ENCODE measurements at regions not wholly inside any gene's neighbourhood (a gene's known extent, or its start where the extent isn't known, plus 50 kb on each side); places are given as distances from the start of the nearest gene placed in this dataset.

GRCh38 chr13:89783221-89783755 lies 1564.2 kb upstream of the MIR17HG start:
- no peak for DNase-seq

DNA sequence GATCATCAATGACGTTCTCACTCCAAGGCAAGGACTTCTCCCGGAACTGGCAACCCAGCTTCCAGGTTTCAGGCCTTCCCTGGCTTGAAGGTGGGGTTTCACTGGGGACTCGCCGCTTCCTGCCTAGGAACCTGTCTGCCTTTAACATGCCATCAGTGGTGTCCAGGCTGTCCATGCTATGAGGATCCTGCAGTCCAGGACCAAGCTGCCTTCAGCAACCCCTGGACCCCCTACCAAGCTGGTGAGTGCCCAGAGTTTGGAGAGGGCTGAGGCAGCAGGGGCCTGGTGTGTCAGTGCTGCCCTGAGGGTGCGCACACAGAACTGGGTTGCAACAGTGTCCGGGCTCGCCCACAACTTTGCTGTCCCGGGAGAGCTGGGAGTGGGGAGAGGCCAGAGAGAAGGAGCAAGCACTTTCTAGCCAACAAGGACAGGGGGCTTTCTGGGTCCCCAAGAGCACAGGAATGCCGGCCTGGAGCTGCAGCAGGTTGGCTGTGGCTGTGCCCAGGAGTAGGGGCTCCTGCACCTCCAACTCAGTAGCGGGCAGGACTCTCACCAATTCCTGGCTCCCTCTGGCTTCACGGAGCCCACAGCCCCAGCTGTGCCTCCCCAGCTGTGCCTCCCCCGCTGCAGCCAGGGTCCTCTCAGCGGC lies 1563.2 kb upstream of the MIR17HG start:
- no peak for DNase-seq

DNA sequence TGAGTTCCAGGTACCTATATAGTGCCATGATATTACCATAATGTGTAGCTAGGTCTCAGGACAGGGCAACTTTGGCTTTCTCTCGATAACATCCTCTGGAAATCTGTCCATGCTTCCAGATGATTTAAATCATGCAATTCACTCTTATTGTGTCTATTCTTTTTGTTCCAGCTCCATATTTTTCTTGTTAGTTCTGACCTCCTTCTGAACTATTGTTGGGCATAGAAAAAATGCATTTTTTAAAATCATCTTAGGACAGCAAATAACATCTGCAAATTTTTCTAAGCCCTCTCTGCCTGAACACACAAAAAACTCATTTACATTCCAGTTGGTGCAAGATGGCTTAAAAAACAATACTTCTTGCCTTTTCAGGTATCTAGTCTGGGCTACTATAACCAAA lies 1561.0 kb upstream of the MIR17HG start:
- DNase-seq: no peak

- no peak for DNase-seq
Observed at GRCh38 chr13:89790696-89791095, 1556.8 kb upstream of the MIR17HG start.

DNA sequence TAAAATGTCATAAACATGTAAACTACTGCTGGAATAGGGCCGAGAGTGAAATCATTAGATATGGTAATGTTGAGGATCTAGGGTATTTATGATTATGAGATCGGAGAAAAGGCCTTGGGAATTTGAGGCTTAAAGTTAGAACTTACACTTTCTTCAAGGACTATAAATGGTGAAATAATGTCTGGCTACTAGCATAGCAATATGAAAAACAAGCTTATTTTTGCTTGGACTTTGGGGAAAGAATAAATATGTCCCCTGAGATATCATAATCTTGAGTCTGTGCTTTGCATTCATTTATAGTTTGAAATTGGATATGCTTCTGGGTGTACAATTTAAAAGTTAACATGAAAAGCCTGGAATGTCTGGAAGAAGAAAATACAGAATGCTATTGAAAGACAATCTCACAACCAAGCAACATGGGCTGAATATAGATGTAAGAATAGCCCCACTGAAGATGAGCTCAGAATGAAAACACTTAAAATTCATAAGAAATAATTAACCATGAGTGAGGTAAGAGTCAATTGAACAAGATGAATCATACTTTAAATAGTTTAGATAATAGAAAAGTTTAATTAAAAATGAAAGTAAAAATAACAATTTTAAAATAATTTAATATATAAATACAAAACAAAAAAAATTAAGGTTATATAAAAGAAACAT lies 1555.4 kb upstream of the MIR17HG start:
- no peak for DNase-seq

DNA sequence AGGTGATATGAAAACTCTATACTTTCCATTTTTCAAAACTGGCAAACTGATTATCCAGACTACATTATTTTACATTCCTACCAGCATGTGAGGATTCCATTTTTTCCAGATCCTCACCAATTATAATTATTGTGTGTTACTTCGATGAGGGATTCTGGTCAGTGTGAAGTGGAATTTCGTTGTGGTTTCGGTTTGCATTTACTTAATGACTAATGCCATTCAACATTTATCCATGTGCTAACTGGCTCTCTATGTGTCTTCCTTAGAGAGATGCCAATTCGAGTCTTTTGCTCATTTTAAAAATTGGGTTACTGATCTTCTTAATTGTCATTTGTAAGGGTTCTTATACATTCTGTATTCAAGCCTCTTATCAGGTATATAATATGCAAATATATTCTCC lies 1551.3 kb upstream of the MIR17HG start:
- peak; percentile 13 for DNase-seq

DNA sequence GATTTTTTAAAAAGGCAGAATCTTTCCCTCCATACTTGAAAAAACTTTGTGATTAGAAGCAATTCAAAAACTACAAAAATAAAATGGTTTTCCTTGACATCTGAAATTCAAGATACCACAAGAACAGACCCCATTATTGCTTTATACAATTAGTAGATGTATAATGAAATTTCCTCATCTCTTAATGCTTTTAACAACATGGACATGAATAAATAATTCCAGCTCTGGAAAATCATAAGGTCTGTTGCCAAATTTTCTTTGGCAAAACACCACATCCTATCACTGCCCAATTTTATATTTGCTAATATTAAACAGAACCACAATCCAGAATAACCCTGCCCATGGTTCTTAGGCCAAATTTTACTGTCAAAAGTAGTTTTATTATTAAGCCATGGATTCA lies 1543.6 kb upstream of the MIR17HG start:
- DNase-seq: no peak

GRCh38 chr13:89806594-89806993 lies 1540.9 kb upstream of the MIR17HG start:
- DNase-seq: no peak

- no peak for DNase-seq
Observed at GRCh38 chr13:89812856-89813255, 1534.6 kb upstream of the MIR17HG start.

GRCh38 chr13:89816404-89816803 lies 1531.1 kb upstream of the MIR17HG start:
- DNase-seq: no peak

GRCh38 chr13:89822467-89822866 lies 1525.0 kb upstream of the MIR17HG start:
- DNase-seq: no peak

GRCh38 chr13:89827552-89827951 lies 1519.9 kb upstream of the MIR17HG start:
- no peak for DNase-seq

- no peak for DNase-seq
Observed at GRCh38 chr13:89828506-89828905, 1519.0 kb upstream of the MIR17HG start.

GRCh38 chr13:89831157-89831556 lies 1516.3 kb upstream of the MIR17HG start:
- DNase-seq: no peak

DNA sequence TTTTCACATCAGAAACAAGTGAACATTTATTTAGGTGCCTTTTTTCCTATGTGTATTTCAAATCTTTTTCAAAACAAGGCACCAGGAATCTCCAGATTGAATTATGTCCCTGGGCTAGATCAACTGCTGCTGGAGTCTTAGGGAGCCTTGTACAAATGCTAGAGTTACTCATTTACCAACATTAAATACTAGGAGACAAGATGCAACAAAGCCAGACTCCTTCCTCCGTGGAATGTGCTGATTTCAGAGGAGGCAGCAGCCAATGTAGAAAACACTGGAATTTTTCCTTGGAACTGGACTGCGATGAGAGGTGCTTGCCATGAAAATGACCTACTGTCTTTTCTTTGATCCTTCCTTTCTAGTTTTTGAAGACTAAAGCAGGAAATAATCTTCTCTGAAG lies 1514.7 kb upstream of the MIR17HG start:
- no peak for DNase-seq

GRCh38 chr13:89843621-89844020 lies 1503.9 kb upstream of the MIR17HG start:
- no peak for DNase-seq

DNA sequence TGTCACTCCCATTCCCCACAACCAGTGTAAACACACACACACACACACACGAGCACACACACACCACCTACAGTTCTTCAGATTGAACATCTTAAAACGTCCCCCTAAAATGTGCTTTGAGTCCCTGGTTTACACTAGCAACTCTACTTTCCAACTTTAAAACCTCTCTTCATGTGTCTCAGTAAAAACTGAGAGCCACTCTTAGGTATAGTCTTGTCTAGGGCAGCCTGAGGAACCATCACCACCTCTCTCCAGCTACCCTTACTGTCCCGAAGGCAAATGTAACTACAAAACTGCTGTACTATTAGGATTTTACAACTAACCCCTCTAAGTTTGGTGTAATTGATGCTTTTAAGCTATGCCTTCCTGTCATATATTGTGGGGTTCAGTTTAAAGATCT lies 1501.6 kb upstream of the MIR17HG start:
- no peak for DNase-seq

GRCh38 chr13:89846926-89847585 lies 1500.4 kb upstream of the MIR17HG start:
- no peak for DNase-seq

GRCh38 chr13:89852570-89852969 lies 1494.9 kb upstream of the MIR17HG start:
- no peak for DNase-seq

- DNase-seq: no peak
Observed at GRCh38 chr13:89856512-89856911, 1491.0 kb upstream of the MIR17HG start.

DNA sequence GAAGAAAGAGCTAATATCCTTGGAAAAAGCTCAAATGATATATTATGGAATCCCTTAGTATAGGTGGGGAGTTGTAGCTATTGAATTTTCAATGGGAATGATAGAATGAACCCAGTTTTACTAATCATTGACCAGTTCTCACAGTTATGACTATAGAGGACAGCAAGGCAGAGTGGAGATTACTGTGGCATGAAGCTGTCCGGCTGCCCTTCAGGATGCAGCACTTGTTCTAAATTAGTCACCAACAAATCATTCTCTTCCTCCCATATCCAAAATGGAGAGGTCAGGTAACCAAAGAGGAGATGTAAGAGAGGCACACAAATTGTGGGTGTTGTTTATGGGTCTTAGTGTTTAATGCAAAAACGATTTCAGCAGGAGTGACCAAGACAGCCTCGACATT lies 1490.0 kb upstream of the MIR17HG start:
- no peak for DNase-seq

GRCh38 chr13:89862011-89862690 lies 1485.3 kb upstream of the MIR17HG start:
- DNase-seq: no peak

GRCh38 chr13:89862691-89863036 lies 1484.8 kb upstream of the MIR17HG start:
- no peak for DNase-seq

Measured in OCI-M1 (cell line).